ENCODE measurements at regions not wholly inside any gene's neighbourhood (a gene's known extent, or its start where the extent isn't known, plus 50 kb on each side); places are given as distances from the start of the nearest gene placed in this dataset.

- no peak for DNase-seq
Measured at GRCh38 chr4:155616117-155616516, 50.5 kb upstream of the GUCY1A1 start.

DNA sequence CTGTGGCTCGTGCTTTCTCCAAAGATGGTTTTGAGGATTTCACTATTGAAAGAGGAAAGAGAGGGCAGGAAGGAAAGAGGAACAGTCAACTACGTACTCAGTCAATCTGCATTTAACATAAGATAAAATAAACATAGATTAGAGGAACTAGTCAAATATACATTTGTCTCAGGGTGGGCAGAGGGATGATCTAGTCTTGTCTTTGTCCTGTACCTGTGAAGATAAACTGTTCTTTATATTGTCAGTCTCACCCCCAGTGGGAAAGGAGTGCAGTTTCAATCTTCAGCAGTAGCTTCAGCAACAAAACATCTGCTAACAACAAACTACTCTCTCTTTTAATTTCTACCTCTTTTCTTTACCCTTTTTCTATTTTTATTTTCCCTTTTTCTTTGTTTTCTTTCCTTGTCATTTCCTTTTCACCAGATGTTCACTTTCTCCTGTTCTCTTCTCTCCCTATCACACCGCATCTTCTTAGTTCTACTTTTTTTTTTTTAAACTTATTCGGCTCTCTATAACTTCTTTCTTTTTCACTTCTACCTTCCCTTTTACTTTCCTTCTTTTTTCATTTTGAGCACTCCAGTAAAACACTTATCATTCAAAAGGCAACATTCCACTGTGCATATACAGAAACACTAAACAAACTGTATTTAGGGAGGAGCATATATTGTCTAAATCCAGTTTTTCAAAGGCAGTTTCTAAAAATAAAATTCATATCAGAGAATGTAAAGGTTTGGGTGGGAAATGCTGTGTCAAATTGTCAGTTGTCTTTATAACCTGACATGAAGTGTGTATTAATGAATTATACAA, 51.4 kb upstream of the GUCY1A1 start:
- DNase-seq: no peak

DNA sequence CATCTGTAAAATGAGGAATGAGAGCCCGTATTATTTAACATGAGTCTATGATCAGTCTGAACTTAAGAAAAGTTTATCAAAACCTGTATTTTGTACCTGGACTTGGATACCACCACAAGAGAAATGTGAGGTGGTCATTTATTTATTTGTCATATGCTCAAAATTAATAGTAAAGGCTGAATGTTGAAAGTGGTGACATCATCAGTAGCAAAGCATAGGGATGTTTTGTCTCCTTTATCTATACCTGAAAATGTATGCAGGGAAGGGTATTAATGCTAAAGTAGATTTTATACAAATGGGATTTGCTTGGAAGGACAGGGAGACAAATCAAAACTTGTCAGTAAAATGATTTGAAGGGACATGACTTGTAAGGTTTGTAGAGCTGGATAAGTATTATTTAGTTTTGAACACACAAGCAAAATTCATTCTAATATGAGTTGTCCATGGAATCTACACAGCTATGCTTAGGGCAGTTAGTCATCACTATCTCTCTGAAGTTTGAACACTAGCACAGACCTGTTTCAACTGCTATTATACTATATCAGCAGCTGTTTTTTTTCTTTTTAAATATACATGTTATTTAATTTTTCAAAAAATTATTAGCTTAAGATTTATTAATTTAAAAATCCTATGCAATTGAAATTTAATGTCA, 52.4 kb upstream of the GUCY1A1 start:
- no peak for DNase-seq

- no peak for DNase-seq
Measured at GRCh38 chr4:155612074-155612473, 54.6 kb upstream of the GUCY1A1 start.

DNA sequence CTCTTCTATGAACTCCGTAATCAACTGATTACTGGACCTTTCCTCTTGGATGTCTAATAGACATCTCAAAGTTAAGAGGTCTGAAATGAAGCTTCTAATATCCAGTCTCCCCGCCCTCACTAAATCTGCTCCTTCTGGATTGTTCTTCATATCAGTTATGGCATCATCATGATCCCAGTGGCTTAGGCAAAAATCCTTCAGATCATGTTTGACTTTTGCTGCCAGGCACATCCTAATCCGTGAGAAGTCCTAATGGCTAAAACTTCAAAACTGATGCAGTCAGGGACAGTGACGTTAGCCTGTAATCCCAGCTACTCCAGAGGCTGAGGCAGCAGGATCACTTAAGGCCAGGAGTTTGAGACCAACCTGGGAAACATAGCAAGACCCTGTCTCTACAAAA, 55.1 kb upstream of the GUCY1A1 start:
- DNase-seq: no peak

DNA sequence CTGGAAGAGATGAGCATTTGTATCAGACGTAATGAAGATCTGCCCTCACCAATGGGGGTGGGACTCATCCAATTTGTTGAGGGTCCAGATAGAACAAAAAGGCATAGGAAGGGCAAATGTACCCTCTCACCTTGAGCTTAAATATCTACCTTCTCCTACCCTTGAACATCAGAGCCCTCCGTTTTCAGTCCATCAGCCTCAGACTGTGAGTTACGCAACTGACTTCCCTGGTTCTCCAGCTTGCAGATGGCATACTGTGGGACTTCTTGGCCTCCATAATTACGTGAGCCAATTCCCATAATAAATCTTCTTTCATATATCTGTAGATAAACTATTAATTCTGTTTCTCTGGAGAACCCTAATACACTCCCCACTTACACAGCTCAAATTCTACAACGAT, 56.5 kb upstream of the GUCY1A1 start:
- DNase-seq: no peak

DNA sequence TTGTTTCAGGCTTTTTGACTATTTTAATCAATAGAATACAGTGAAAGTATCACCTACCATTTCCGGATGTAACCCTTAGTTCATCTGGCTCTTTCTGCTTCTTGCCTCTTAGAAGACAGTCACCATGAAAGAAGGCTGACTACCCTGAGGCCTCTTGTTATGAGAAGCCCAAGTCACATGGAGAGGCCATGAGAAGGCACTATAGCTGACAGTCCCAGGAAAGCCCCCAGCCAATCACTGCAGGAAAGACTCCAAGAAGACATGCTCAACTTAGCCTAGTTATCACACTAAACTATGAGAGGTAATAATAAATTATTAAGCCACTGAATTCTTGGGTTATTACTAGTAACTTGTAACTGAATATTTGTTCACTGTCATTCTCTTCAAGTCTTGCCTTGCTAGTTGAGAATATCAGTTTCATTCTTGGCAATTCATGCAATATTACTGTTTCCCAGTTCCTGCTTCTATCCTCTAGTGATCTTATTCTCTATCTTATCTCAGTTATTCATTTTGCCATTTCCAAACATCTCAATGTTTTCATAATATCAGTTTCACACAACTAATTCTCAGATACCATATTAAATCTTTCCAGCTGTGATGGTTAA, 57.1 kb upstream of the GUCY1A1 start:
- DNase-seq: no peak

- no peak for DNase-seq
Measured at GRCh38 chr4:155608225-155608885, 58.3 kb upstream of the GUCY1A1 start.

- DNase-seq: no peak
Measured at GRCh38 chr4:155607481-155607880, 59.2 kb upstream of the GUCY1A1 start.

GRCh38 chr4:155604718-155605626, 61.7 kb upstream of the GUCY1A1 start:
- no peak for DNase-seq

DNA sequence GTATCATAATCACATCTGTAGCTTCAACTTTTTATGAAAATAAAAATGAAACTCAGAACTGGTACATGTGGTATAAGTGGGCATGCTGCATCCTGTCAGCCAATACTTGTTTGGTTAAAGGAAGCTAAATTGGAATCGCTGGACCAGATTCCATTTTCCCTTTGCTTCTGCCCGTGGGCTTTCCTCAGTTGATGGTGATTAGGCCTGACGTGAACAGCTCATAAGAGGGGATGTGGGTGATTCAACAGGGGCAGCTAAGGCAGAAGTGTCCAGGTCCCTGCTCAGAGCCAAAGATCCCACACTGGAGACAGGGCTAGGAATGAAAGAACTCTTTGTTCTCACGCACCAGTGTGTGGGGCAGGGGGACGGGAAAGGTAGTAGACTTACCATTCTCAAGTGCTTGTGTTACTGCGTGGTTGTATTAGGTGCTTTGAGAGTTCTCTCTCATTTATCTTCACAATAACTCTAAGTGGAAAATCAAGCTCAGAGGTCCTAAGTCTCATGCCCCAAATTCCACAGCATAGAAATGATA, 63.2 kb upstream of the GUCY1A1 start:
- DNase-seq: no peak

GRCh38 chr4:155602351-155603140, 64.1 kb upstream of the GUCY1A1 start:
- no peak for DNase-seq

- DNase-seq: no peak
Measured at GRCh38 chr4:155600244-155600643, 66.4 kb upstream of the GUCY1A1 start.

DNA sequence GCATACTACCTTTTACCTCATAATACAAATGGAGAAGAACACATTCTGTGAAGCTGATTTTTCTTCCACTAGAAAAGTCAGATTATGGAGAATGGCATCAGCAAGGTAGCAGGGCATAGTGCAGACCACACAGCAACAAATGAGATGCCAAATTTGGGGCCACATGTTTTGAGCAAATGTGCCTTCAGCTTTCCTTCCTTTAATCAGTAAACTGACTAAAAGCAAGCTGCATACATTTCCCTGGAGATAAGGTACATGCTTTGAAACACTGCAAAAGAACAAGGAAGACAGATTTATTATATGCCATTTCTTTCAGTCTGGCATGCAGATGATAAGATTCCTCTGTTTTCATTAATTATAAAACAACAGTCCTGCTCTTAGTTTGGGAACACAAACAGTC, 67.1 kb upstream of the GUCY1A1 start:
- DNase-seq: no peak

- no peak for DNase-seq
Measured at GRCh38 chr4:155599085-155599484, 67.6 kb upstream of the GUCY1A1 start.

- no peak for DNase-seq
Measured at GRCh38 chr4:155597933-155598451, 68.7 kb upstream of the GUCY1A1 start.

- DNase-seq: no peak
Measured at GRCh38 chr4:155597281-155597680, 69.4 kb upstream of the GUCY1A1 start.

DNA sequence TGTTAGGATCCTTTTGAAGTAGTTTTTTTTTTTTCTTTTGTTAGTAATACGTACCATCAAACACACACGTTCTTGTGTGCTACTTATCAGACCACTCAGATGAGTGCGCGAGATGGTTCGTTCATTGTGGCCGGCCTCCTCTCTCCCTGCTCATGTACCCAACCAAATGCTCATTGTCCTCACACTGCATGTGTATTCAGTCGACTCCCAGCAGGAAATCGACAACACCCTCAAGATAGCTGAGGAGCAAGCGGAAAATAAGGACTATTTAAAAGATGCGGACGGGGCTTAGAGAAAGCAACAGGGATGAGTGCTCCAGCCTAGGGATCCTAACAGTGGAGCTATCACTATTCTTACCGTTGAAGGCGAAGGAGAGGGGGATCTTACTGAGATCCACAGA, 72.9 kb upstream of the GUCY1A1 start:
- DNase-seq: no peak

DNA sequence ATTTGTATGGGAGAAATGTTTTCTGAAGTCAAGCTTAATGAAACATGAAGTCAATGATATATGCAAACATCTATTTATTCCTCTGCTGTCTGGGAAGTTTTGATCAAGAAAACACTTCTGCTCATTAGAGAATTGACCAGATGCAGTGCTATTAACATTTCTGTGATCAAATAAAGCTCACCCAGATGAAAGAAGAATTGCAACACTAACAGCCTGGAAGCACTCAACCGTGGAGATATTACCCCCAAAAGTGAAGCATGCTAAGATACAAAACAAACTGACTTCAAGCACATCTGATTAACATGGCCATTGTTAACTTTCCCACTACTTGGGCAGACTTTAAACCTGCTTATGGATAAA, 73.7 kb upstream of the GUCY1A1 start:
- no peak for DNase-seq

GRCh38 chr4:155592179-155592937, 74.3 kb upstream of the GUCY1A1 start:
- no peak for DNase-seq

All from effector CD4-positive, alpha-beta T cell (primary cell).